OCI-M2 (cell line): ENCODE measurements at regions not wholly inside any gene's neighbourhood (a gene's known extent, or its start where the extent isn't known, plus 50 kb on each side); places are given as distances from the start of the nearest gene placed in this dataset.

Source experiments
- DNase-seq: peaks from one replicate; lab custom pipeline; 2025; ENCODE audit not compliant: unreplicated experiment; lab: John Stamatoyannopoulos, UW

DNA sequence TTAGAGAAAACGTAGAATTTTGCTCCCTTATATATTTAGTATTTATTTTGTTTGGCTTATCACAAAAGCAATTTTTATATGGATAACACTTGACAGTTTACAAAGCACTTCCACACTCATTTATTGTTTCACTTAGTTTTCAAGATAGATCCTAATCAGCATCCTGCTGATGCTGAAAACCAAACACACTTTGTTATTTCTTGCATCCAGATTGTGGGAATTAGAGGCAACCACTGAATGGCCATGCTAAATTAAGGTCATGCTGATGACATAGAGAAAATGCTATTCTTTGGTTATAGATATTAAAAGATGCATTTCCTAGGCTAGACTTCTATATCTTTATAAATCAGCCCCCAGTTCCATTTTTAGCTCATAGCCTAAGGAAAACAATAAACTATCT is 474.1 kb upstream of the KCNMB2 start:
- no peak for DNase-seq

DNA sequence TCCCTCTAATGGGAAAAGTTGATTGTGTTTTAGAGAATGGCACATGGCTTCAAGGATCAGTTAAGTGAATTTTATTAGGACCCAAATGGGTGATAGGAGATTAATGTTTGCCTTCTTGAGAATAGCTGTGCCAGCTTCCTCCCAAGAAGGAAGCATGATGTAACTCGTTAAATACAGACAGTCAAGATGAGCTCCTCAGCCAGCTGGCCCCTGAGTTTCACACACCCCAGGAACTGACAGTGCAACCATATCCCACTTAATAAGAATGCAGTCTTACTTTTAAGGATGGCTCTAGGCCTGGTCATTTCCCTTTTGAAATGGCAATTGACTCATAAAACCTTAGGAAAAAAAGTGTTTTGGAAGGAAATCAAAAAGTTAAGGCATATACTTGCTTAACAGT is 472.8 kb upstream of the KCNMB2 start:
- no peak for DNase-seq

DNA sequence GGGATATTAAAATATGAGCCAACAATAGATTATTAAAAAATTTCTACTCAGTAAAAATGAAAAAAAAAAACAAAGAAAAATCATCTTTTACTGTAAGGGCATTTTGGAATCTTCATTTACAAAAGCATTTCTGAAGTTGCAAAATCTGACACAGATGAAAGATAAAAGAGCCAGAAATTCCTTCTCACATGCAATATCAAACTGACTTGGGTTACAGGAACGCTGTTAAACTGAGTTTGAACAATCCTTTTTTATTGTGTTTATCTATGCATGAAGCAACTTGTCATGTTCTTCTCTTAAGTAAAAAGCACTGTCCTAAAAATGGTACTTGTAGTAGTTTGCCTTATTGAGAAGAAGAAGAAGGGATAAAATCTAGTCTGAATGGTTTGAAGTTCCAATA is 468.5 kb upstream of the KCNMB2 start:
- DNase-seq = no peak

DNA sequence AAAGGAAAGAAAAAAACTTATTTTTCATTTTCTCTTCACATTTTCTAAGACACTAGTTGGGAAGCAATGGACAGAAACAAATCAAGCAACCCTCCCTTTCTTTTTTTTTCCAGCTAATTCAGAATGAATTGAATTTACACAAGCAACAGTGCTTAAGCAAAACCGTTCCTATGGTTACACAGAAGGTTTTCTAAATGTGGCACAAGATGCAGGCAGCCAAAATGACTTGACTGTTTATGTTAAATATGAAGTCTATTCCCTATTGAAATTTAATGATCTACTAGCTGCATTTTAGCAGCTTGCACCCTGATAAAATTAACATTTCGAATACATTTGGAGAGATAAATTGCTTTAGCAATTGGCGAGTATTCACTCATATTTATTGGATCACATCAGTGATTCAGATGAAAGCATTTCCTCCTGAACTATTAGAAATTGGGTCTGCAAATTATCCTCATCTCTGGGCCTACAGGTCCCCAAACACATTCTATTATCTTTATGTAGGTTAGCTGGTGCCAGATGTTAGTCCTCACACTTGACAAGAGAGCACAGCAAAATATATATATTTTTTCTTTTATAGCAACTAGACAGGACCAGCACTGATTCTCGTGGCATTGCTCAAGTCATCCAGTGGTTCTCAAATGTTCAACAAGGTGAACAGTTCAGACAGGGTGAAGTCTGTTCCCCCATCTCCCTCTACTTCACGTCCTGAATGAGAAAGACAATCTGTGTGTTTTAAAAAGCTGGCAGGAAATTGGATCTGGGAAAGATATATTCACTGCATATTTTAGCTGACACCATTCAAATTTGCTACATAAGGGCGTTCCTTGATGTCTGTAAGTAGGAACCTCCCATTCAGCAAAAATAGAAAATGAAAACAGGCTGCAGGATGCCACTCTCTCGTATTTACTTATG is 463.6 kb upstream of the KCNMB2 start:
- DNase-seq = no peak

DNA sequence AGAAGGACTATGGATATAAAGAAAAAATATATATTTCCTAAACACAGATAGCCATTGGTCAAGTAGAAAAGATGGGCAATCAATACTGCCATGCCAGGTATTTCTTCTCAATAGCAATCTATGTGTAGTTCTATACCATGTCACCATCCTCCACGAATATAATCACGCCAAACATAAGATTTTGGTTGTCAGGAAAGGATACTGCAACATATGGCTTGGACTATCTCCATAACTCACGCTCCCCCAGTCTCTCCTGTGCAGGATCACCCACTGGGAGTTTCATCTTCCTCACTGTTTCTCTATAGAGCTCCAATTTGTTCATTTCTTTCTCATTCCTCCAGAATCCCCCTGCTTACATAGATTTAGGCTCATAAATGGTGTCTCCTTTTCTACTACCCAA is 462.9 kb upstream of the KCNMB2 start:
- no peak for DNase-seq

DNA sequence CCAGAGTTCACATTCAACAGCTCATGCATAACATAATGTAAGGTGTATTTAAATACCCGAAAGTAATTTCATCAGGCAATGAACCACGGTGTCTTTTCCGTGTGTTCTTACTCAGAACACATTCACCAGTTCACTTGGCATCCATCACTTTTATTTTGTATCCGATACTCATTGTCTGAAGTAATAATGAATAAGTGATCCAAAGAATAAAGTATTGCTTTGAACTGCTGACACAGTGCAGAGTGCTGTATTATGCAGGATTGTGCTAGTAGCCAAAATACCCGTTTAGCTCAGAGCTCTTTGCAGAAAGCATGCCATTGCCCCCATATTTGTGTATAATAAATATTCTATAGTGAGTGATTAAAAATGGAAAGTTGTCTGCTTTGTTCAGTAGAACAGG is 460.9 kb upstream of the KCNMB2 start:
- no peak for DNase-seq

DNA sequence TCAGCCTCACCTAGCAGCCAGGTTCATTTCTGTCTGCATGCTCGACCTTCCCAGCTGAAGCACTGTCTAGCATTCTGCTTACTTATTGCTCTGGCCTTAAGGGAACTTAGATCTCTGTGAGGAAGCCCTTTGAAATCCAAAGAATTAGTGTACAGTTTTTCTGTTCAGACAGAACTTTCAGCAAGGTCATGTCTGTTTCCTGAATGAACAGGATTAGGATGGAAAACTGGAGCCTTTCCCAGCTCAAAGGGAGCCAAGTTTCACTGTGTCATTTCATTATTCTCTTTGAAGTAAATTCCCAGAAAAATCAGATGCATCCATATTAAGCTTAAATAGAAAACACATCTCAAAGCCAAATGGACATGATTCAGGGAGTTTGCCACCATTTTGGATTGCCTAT is 457.3 kb upstream of the KCNMB2 start:
- no peak for DNase-seq

DNA sequence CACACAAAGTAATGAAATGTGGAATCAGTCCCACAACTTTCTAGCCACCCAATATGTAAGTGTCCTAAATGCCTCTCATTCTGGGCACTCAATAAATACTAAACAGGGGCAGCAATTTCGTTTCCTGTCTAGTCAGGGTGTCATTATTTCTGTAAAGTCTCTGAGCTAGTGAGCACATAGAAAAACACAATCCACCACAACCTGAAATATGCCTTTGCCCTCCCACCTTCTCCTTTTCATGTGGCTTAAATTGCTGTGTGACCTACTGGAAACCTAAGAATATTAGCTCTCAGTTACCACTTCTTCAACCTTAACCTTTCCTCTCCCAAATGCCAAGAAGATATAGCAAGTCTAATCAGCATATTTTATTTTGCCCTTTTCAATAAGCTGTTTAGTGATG is 456.3 kb upstream of the KCNMB2 start:
- DNase-seq = no peak

DNA sequence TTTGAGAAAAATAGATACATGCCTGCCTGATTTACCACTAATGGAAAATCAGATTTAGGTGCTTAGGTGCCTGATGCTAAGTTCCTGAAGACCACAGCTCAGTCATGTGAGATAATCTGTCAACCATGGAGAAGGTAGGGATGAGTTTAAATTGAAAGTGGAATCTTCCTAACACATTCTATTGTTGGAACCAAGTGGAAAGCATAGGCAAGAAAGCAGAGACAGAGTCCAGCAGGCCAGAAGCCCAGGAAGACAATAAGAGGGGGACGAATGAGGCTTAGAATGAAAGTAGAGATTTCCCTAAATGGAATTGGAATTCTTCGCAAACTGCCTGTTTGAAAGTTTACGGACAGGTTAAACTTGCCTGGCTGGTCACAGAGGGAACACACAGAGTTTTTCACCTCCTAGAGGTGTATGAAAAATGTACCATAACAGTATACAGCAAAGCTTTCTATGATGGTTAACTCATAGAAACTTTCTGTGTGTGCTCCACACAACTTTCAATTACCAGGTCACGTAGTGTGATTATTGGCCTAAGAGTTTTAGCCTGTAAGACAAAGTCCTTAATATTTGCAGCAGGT is 453.8 kb upstream of the KCNMB2 start:
- no peak for DNase-seq

DNA sequence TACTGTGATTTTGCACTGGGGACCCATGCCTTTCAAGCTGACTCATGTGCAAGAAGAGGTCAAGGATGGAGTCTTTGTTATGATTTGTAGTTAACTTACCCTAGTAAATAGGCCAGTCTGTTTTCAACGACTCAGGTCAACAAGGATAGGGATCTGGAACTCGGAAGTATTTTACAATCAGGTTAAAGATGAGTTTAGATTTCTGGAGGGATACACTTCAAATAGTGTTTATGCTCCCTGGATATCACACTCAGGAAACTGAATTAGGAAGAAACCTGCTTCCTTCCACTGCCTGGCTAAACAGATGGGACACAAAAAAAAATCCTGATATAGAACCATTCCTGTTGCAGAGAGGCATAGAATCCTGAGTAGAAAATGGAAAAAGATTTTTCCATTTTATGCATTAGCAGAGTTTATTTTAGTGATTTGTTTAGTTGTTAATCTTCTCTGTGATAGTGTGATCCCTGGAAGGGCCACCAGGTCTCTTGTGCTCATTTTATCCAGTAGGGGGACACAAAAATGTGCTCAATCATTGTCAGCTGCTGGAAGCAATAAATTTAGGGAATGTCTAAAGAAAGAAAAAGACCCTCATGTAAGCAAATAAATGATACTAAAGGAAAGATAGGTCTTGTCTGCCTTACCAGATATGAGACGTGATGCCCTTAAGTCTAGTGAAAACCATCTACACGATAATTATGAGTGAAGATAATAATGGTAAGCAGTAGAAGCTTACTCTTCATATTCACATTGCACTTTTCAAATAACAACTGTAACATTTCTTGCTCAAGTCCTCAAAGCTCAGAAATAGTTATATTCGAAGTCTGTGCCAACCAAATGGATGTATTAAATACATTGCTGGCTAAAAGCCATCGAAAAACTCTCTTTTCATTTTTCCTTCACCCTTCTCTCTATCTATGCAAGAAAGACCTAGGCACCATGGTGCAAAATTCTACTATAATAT is 452.1 kb upstream of the KCNMB2 start:
- no peak for DNase-seq

DNA sequence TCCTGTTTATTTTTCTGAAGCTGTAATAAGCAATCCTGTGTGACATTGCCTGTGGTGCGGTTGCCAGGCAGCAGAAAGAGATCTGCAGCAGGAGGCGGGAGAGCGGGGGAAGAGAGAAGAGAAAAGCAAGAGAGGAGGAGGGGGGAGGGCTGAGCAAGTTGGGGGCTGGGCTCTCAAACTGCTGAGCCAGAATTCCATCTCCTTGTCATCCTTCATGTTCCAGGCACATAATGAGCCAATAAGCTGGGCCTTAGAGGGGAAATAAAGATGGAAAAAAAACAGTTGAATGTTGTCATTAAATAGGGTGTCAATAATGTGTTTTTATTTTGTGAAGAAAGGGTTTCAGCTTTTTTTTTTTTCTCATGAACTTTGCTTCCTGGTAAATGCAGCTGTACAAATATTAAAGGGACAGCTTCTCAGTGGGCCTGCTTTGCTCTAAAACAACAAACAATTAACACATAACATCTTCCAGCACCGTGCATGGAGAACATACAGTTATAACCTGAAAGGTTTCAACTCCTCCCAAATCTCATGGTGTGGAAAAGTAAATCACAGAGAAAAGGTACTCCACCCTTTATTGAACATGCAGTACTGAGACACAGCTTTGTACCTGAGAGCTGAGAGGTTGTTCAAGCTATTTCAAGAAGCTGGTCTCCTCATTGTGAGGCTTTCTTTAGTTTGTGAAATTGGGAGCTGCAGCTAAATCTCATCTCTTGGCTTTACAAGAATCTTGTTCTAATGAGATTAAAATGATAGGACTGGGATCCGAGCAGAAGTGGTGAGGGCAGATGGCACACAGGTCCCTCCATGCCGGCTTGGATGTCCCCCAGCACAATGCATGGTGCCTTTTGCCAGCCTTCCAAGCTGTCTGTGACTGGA is 451.1 kb upstream of the KCNMB2 start:
- no peak for DNase-seq

DNA sequence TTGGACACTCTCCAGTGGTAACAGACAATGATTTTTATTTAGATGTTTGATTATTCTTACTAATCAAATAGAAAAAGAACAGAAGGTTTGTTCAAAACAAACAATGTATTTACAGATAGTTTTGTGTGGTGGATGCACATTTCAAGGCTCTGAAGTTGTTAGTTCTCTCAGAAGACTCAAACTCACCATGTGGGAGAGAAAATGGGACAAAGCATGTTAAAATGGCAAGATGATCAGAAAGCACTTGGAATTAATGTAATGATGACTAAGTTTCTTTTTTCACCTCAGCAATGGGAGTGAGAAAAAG is 450.5 kb upstream of the KCNMB2 start:
- no peak for DNase-seq

DNA sequence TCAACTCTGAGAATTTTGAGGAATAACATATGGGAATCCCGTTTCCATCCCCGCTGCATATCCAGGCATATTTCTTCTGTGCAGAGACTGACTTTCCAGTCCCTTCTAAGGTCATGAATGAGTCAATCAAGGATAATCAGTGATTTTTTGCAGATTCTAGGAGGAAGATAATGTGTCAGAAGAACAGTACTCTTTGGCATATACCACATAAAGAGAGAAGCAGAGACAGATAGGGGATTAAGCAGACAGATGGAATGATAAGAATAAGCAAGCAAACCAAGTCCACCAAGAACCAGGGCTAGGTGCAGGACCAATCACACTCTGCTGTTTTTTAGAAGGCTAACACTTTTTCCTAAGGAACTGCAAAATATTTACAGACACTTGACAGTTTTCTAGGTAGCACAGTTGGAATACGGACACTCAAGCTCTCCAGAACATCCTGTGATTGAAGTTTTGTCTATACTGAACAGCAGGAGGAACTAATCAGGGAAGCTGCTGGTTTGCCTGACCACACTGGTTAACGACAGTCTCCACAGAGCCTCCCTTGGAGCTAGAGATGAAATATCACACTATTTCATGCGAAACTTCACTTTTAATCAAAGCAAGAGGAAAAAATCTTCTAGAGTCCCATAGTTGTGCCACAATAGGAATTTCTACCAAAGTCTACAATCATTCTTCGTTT is 450.0 kb upstream of the KCNMB2 start:
- no peak for DNase-seq

DNA sequence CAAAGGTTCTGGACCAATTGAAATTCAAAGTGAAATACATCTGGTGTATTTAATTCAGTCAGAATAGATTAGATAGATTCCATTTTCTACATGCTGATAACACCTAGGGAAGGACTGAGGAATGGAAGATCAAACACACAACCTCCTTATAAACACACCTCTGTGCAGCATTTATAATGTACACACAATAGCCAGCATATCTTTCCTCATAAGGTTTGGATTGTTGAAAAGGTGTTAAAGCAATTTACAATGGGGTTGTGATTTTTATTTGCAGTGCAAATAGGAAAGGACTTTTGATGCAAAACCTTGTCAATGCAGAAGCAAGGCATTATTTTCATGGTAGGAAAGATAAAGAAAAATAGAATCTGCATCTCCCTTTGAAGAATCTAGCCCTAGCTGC is 448.9 kb upstream of the KCNMB2 start:
- no peak for DNase-seq

DNA sequence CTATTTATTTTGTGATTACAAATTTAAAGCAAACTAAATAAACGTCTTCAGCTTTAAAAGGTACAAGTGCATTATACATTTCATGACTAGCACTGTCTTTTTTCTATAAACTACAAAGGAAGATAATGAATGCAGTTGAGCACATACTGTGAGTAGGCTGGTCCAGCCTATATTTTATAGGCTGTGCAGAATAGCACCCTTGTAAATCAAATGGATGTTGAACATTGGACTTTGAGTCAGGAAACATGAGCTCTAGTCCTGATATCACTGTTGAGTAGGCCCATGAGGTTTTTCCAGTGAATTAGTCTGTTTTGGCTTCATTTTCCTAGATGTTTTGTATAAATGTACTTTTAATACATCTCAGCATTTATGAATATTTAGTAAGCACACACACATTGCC is 447.3 kb upstream of the KCNMB2 start:
- DNase-seq = no peak

DNA sequence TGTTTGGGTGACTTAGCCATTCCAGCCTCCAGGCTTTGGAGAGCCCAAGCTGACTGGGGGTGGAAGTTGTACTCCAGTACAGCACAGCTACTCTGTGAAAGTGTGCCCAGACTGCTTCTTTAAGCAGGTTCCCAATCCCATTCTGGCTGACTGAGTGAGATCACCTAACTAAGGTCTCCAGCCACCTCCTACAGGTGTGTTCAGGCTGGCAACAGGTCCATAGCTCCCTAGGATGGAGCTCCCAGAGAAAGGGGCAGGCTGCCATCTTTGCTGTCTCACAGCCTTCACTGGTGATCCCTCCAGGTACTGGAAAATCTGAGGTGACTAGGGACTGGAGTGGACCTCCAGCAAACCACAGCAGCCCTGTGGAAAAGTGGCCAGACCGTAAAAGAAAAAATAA is 445.3 kb upstream of the KCNMB2 start:
- no peak for DNase-seq

DNA sequence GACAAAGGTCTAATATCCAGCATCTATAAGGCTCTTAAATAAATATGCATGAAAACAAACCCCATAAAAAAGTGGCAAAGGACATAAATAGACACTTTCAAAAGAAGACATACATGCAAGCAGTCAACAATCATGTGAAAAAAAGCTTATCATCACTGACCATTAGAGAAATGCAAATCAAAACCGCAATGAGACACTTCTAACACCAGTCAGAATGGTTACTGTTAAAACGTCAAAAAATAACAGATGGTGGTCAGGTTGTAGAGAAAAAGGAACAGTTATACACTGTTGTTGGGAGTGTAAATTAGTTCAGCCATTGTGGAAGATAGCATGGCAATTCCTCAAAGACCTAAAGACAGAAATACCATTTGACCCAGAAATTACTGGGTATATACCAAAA is 440.7 kb upstream of the KCNMB2 start:
- no peak for DNase-seq

DNA sequence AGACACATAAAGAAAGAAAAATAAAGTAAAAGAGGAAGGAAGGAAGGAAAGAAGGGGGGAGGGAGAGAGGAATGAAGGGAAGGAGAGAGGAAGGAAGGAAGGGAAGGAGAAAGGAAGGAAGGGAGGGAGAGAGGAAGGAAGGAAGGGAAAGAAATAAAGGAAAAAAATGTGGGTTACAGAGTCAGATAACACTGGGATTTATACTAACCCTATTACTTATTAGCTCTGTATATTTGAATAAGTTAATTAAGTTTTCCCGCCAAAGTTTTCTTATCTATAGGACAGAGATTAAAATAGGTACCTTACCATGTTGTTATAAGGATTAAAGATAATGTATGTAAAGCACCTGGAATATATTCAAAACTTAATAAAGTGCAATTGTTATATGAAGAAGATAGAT is 439.3 kb upstream of the KCNMB2 start:
- no peak for DNase-seq

DNA sequence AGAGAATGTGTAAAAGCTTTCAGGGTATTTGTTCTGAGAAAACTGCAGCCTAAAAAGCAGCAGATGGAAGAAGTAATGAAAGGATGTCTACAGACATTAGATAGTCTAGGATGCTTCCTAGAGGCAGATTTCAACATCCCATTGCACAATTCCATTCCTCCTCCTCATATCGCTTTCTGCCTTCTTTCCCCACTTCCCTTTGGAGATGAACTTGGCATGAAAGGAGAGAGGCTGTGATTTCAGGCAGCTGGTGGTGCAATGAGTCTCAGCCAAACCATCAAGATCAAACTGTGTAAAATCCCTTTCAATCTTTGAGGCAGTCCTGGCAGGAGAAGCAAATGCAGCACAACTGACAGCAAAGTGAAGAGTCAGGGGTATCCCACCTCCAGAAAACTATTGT is 438.7 kb upstream of the KCNMB2 start:
- no peak for DNase-seq

DNA sequence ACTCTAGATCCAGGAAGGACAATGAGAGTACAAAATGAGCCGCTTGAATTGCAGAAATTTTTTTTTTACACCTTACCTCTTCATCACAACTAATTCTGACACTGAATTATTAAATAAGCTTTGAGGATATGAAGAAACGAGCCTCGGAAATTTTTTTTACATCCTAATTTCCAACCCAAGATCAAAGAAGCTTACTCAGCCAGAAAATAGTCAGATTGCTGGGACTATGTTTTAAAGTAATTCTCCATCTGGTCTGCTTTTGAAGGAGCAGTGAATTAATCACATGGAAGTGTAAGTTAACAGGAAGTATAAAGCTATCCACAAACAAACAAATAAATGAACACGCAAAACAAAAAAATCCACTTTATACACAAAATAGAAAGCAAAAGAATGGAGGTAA is 437.0 kb upstream of the KCNMB2 start:
- DNase-seq = no peak
